GM12878 (cell line): ENCODE measurements at regions not wholly inside any gene's neighbourhood (a gene's known extent, or its start where the extent isn't known, plus 50 kb on each side); places are given as distances from the start of the nearest gene placed in this dataset.

Experiments
- EED ChIP-seq: sonication (generic); IDR thresholded peaks from 2 replicates; pipeline ENCODE4 v1.6.1; 2016; ENCODE audit warnings: antibody characterized with exemption, low read depth
- EP300 ChIP-seq, 2 experiments: fragments of 150-350 bp in 1 of 2; IDR thresholded peaks; 2 replicates each; pipeline ENCODE4 v1.6.1; 2011 to 2012; ENCODE audit warnings: low read depth in 2 of 2, low read length in 2 of 2, borderline replicate concordance in 1 of 2, improper control_type of control experiment in 1 of 2, inconsistent platforms in 1 of 2; ENCODE audit not compliant: control insufficient read depth in 1 of 2
- KDM1A ChIP-seq: fragments of 200-600 bp; sonication (generic); IDR thresholded peaks from 2 replicates; pipeline ENCODE4 v1.6.1; 2016; ENCODE audit warnings: borderline replicate concordance
- MXI1 ChIP-seq: fragments of 150-350 bp; IDR thresholded peaks from 2 replicates; pipeline ENCODE4 v1.6.1; 2011; ENCODE audit warnings: low read depth, mild to moderate bottlenecking, inconsistent platforms, low read length, improper control_type of control experiment
- RAD21 ChIP-seq: IDR thresholded peaks from 2 replicates; pipeline ENCODE4 v1.6.1; 2011; ENCODE audit warnings: mild to moderate bottlenecking, low read depth, low read length, moderate library complexity; ENCODE audit not compliant: insufficient read depth
- RFX5 ChIP-seq: IDR thresholded peaks from 2 replicates; pipeline ENCODE4 v1.6.1; 2011; ENCODE audit warnings: low read depth, low read length, improper control_type of control experiment
- SIX5 ChIP-seq: IDR thresholded peaks from 2 replicates; pipeline ENCODE4 v1.6.1; 2011; ENCODE audit warnings: mild to moderate bottlenecking, low read depth, low read length, moderate library complexity; ENCODE audit not compliant: severe bottlenecking
- TBL1XR1 ChIP-seq: IDR thresholded peaks from 2 replicates; pipeline ENCODE4 v1.6.1; 2012; ENCODE audit warnings: low read depth, low read length, improper control_type of control experiment
- TF ChIP-seq, protein P1 (sequence below): fragments of 450-650 bp; formaldehyde crosslinking; IDR thresholded peaks from 2 replicates; pipeline ENCODE4 v1.5.0; 2022; ENCODE audit warnings: mild to moderate bottlenecking, missing genetic modification characterization
- TF ChIP-seq, protein P2 (sequence below): IDR thresholded peaks from 2 replicates; pipeline ENCODE4 v1.6.1; 2011; ENCODE audit warnings: low read depth, mild to moderate bottlenecking, low read length, moderate library complexity, borderline replicate concordance; ENCODE audit errors: extremely low read depth

DNA sequence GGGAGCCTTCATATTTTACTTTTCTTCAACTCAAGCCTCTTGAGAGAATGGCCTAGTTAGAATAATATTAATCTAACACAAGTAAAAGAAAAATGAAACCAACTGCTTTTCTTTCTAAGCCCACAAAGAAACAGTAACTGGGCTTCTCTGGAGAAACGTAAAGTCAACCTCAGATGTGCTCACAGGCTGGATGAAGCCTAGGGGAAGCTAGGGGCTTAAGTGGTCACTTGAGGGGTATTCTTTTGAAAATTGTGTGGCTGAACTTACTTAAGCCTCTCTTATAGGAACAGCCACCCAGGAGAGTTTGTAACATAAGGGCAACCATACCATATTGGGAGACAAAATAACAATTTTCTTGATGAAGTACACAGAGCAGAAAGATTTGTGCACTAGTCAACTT, 279.0 kb downstream of the SPRY1 start (continued):
- TF ChIP-seq, protein P1, sequence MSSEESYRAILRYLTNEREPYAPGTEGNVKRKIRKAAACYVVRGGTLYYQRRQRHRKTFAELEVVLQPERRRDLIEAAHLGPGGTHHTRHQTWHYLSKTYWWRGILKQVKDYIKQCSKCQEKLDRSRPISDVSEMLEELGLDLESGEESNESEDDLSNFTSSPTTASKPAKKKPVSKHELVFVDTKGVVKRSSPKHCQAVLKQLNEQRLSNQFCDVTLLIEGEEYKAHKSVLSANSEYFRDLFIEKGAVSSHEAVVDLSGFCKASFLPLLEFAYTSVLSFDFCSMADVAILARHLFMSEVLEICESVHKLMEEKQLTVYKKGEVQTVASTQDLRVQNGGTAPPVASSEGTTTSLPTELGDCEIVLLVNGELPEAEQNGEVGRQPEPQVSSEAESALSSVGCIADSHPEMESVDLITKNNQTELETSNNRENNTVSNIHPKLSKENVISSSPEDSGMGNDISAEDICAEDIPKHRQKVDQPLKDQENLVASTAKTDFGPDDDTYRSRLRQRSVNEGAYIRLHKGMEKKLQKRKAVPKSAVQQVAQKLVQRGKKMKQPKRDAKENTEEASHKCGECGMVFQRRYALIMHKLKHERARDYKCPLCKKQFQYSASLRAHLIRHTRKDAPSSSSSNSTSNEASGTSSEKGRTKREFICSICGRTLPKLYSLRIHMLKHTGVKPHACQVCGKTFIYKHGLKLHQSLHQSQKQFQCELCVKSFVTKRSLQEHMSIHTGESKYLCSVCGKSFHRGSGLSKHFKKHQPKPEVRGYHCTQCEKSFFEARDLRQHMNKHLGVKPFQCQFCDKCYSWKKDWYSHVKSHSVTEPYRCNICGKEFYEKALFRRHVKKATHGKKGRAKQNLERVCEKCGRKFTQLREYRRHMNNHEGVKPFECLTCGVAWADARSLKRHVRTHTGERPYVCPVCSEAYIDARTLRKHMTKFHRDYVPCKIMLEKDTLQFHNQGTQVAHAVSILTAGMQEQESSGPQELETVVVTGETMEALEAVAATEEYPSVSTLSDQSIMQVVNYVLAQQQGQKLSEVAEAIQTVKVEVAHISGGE: no peak
- no peak for TF ChIP-seq EED
- TF ChIP-seq MXI1: no peak
- TF ChIP-seq RFX5: no peak
- TF ChIP-seq EP300 (IDR thresholded peaks at IDR 0.05; ENCODE audit: borderline replicate concordance in 1 of 2, control insufficient read depth in 1 of 2, low read depth in 2 of 2, low read length in 2 of 2): no peak
- TF ChIP-seq RAD21: no peak
- TF ChIP-seq SIX5: no peak
- TF ChIP-seq, protein P2, sequence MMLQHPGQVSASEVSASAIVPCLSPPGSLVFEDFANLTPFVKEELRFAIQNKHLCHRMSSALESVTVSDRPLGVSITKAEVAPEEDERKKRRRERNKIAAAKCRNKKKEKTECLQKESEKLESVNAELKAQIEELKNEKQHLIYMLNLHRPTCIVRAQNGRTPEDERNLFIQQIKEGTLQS: no peak
- TF ChIP-seq TBL1XR1: no peak
- no peak for TF ChIP-seq KDM1A
